ENCODE measurements at regions not wholly inside any gene's neighbourhood (a gene's known extent, or its start where the extent isn't known, plus 50 kb on each side); places are given as distances from the start of the nearest gene placed in this dataset.

- TF ChIP-seq ZNF114 (CRISPR knock-in tag; IDR thresholded peaks at IDR 0.05) (no peak), EZH2phosphoT487 (IDR thresholded peaks at IDR 0.05; ENCODE audit: unreplicated experiment) (no peak), CTCF (conservative IDR thresholded peaks at IDR 0.05; ENCODE audit: low read depth in 2 of 2) (no peak), REST (IDR thresholded peaks at IDR 0.05; ENCODE audit: unreplicated experiment) (no peak), ZNF462 (CRISPR knock-in tag; IDR thresholded peaks at IDR 0.05) (no peak), POLR2AphosphoS5 (IDR thresholded peaks at IDR 0.05; ENCODE audit: low read depth) (no peak), EZH2 (IDR thresholded peaks at IDR 0.05; ENCODE audit: low read depth, unreplicated experiment) (no peak), JUNB (IDR thresholded peaks at IDR 0.05; ENCODE audit: unreplicated experiment) (no peak), CREB1 (CRISPR knock-in tag; IDR thresholded peaks at IDR 0.05; ENCODE audit: low read depth) (no peak), NANOG (IDR thresholded peaks at IDR 0.05; ENCODE audit: borderline replicate concordance) (no peak)
- TF ChIP-seq, protein P1, sequence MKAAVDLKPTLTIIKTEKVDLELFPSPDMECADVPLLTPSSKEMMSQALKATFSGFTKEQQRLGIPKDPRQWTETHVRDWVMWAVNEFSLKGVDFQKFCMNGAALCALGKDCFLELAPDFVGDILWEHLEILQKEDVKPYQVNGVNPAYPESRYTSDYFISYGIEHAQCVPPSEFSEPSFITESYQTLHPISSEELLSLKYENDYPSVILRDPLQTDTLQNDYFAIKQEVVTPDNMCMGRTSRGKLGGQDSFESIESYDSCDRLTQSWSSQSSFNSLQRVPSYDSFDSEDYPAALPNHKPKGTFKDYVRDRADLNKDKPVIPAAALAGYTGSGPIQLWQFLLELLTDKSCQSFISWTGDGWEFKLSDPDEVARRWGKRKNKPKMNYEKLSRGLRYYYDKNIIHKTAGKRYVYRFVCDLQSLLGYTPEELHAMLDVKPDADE (IDR thresholded peaks at IDR 0.05) = no peak
Observed at GRCh38 chr7:122248472-122248871, 56.1 kb downstream of the FEZF1 start.

Data from GM23338 (cell line).